HepG2 (cell line): ENCODE measurements at regions not wholly inside any gene's neighbourhood (a gene's known extent, or its start where the extent isn't known, plus 50 kb on each side); places are given as distances from the start of the nearest gene placed in this dataset.
A peak's percentile ranks its signal among the peaks of the same experiment; 100 is the strongest.

Experiments used
- ATF1 ChIP-seq: IDR thresholded peaks from 2 replicates; pipeline ENCODE4 v1.6.1; 2016; ENCODE audit warnings: mild to moderate bottlenecking, control low read depth
- HNF4A ChIP-seq: sonication (generic); formaldehyde crosslinking; IDR thresholded peaks from 2 replicates; pipeline ENCODE4 v1.4.0; 2020; ENCODE audit warnings: missing genetic modification reagents
- MTF1 ChIP-seq: sonication (generic); formaldehyde crosslinking; IDR thresholded peaks from 2 replicates; pipeline ENCODE4 v1.5.0; 2020; ENCODE audit warnings: missing genetic modification reagents
- NFKBIZ ChIP-seq: IDR thresholded peaks from 2 replicates; pipeline ENCODE4 v1.6.1; 2018; ENCODE audit warnings: missing genetic modification reagents, missing compliant biosample characterization
- SIX1 ChIP-seq: sonication (generic); formaldehyde crosslinking; IDR thresholded peaks from 2 replicates; pipeline ENCODE4 v1.4.0; 2020; ENCODE audit warnings: missing genetic modification reagents, borderline replicate concordance
- TBX2 ChIP-seq: sonication (generic); formaldehyde crosslinking; IDR thresholded peaks from 2 replicates; pipeline ENCODE4 v1.5.0; 2020; ENCODE audit warnings: missing genetic modification reagents, mild to moderate bottlenecking, borderline replicate concordance
- ZFY ChIP-seq: sonication (generic); formaldehyde crosslinking; IDR thresholded peaks from 2 replicates; pipeline ENCODE4 v1.4.0; 2020; ENCODE audit warnings: missing genetic modification reagents
- ZNF235 ChIP-seq: sonication (generic); formaldehyde crosslinking; IDR thresholded peaks from 2 replicates; pipeline ENCODE4 v1.8.1; 2023; ENCODE audit warnings: mild to moderate bottlenecking, missing genetic modification reagents, borderline replicate concordance
- ZNF292 ChIP-seq: sonication (generic); formaldehyde crosslinking; IDR thresholded peaks from 2 replicates; pipeline ENCODE4 v1.8.1; 2022; ENCODE audit warnings: mild to moderate bottlenecking, low read depth, missing genetic modification reagents, borderline replicate concordance
- ZNF563 ChIP-seq: sonication (generic); formaldehyde crosslinking; IDR thresholded peaks from 2 replicates; pipeline ENCODE4 v1.8.0; 2022; ENCODE audit warnings: mild to moderate bottlenecking, moderate library complexity, missing genetic modification reagents
- ZNF605 ChIP-seq: sonication (generic); formaldehyde crosslinking; IDR thresholded peaks from 2 replicates; pipeline ENCODE4 v1.8.0; 2022; ENCODE audit warnings: mild to moderate bottlenecking, missing genetic modification reagents
- ZNF713 ChIP-seq: sonication (generic); formaldehyde crosslinking; IDR thresholded peaks from 2 replicates; pipeline ENCODE4 v1.4.0; 2020; ENCODE audit warnings: mild to moderate bottlenecking, missing genetic modification reagents
- ZNF777 ChIP-seq: sonication (generic); formaldehyde crosslinking; IDR thresholded peaks from 2 replicates; pipeline ENCODE4 v1.4.0; 2020; ENCODE audit warnings: missing genetic modification reagents
- TF ChIP-seq, protein P1 (sequence below), 2 experiments: sonication (generic) in 1 of 2; formaldehyde crosslinking in 1 of 2; IDR thresholded peaks; 2 replicates each; pipeline versions ENCODE4 v1.4.0 to v1.6.1; 2016 to 2020; ENCODE audit warnings: borderline replicate concordance in 1 of 2, low read depth in 1 of 2, mild to moderate bottlenecking in 1 of 2, missing genetic modification reagents in 1 of 2
- TF ChIP-seq, protein P2 (sequence below): sonication (generic); formaldehyde crosslinking; IDR thresholded peaks from 2 replicates; pipeline ENCODE4 v1.4.0; 2020; ENCODE audit warnings: mild to moderate bottlenecking, missing genetic modification reagents, borderline replicate concordance
- TF ChIP-seq, protein P3 (sequence below): sonication (generic); formaldehyde crosslinking; IDR thresholded peaks from 2 replicates; pipeline ENCODE4 v1.5.1; 2020; ENCODE audit warnings: mild to moderate bottlenecking, missing genetic modification reagents, moderate library complexity
- TF ChIP-seq, protein P4 (sequence below): sonication (generic); formaldehyde crosslinking; IDR thresholded peaks from 2 replicates; pipeline ENCODE4 v1.8.0; 2022; ENCODE audit warnings: missing genetic modification reagents, mild to moderate bottlenecking, borderline replicate concordance
- TF ChIP-seq, protein P5 (sequence below): sonication (generic); formaldehyde crosslinking; IDR thresholded peaks from 2 replicates; pipeline ENCODE4 v1.8.1; 2023; ENCODE audit warnings: mild to moderate bottlenecking, missing genetic modification reagents

DNA sequence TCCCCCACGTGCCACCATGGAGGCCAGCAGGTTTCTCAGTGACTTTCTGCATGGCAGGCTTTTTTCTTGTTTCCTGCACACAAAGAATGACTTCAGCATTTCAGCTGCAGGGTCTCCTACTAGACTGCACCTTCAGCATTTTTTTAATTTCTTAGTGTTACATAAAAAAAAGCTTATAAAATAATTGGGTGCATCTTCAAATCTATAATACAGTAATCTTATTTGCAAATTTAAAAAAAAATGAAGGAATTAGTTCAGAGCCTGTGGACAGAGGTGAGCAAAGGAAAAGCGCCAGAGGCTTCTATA, 57.6 kb downstream of the FAM50B start (continued):
- TF ChIP-seq, protein P1, sequence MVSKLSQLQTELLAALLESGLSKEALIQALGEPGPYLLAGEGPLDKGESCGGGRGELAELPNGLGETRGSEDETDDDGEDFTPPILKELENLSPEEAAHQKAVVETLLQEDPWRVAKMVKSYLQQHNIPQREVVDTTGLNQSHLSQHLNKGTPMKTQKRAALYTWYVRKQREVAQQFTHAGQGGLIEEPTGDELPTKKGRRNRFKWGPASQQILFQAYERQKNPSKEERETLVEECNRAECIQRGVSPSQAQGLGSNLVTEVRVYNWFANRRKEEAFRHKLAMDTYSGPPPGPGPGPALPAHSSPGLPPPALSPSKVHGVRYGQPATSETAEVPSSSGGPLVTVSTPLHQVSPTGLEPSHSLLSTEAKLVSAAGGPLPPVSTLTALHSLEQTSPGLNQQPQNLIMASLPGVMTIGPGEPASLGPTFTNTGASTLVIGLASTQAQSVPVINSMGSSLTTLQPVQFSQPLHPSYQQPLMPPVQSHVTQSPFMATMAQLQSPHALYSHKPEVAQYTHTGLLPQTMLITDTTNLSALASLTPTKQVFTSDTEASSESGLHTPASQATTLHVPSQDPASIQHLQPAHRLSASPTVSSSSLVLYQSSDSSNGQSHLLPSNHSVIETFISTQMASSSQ (IDR thresholded peaks at IDR 0.05; ENCODE audit: low read depth) = no peak
- TF ChIP-seq, protein P1 (CRISPR knock-in tag; IDR thresholded peaks at IDR 0.05; ENCODE audit: borderline replicate concordance) = no peak
- TF ChIP-seq SIX1 (CRISPR knock-in tag) (no peak), NFKBIZ (peak; percentile 1; the same call in 1 of the 2 replicates), ZNF605 (CRISPR knock-in tag) (no peak), MTF1 (0 out of 2 replicates have a peak, but pooled peaks have one; percentile 17), ZNF235 (CRISPR knock-in tag) (peak; percentile 67; the same call in 1 of the 2 replicates), ATF1 (CRISPR knock-in tag) (no peak), ZFY (CRISPR knock-in tag) (no peak), ZNF777 (CRISPR knock-in tag) (no peak), ZNF292 (CRISPR knock-in tag) (0 out of 2 replicates have a peak, but pooled peaks have one; percentile 11), ZNF563 (CRISPR knock-in tag) (no peak), TBX2 (CRISPR knock-in tag) (0 out of 2 replicates have a peak, but pooled peaks have one; percentile 2), HNF4A (CRISPR knock-in tag) (no peak), ZNF713 (CRISPR knock-in tag) (0 out of 2 replicates have a peak, but pooled peaks have one; percentile 80)
- TF ChIP-seq, protein P2, sequence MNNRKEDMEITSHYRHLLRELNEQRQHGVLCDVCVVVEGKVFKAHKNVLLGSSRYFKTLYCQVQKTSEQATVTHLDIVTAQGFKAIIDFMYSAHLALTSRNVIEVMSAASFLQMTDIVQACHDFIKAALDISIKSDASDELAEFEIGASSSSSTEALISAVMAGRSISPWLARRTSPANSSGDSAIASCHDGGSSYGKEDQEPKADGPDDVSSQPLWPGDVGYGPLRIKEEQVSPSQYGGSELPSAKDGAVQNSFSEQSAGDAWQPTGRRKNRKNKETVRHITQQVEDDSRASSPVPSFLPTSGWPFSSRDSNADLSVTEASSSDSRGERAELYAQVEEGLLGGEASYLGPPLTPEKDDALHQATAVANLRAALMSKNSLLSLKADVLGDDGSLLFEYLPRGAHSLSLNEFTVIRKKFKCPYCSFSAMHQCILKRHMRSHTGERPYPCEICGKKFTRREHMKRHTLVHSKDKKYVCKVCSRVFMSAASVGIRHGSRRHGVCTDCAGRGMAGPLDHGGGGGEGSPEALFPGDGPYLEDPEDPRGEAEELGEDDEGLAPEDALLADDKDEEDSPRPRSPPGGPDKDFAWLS (CRISPR knock-in tag) = peak; percentile 2; the same call in 1 of the 2 replicates
- TF ChIP-seq, protein P3, sequence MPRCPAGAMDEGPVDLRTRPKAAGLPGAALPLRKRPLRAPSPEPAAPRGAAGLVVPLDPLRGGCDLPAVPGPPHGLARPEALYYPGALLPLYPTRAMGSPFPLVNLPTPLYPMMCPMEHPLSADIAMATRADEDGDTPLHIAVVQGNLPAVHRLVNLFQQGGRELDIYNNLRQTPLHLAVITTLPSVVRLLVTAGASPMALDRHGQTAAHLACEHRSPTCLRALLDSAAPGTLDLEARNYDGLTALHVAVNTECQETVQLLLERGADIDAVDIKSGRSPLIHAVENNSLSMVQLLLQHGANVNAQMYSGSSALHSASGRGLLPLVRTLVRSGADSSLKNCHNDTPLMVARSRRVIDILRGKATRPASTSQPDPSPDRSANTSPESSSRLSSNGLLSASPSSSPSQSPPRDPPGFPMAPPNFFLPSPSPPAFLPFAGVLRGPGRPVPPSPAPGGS = no peak
- TF ChIP-seq, protein P4, sequence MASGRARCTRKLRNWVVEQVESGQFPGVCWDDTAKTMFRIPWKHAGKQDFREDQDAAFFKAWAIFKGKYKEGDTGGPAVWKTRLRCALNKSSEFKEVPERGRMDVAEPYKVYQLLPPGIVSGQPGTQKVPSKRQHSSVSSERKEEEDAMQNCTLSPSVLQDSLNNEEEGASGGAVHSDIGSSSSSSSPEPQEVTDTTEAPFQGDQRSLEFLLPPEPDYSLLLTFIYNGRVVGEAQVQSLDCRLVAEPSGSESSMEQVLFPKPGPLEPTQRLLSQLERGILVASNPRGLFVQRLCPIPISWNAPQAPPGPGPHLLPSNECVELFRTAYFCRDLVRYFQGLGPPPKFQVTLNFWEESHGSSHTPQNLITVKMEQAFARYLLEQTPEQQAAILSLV (CRISPR knock-in tag) = no peak; the same call in 1 of the 2 replicates
- TF ChIP-seq, protein P5, sequence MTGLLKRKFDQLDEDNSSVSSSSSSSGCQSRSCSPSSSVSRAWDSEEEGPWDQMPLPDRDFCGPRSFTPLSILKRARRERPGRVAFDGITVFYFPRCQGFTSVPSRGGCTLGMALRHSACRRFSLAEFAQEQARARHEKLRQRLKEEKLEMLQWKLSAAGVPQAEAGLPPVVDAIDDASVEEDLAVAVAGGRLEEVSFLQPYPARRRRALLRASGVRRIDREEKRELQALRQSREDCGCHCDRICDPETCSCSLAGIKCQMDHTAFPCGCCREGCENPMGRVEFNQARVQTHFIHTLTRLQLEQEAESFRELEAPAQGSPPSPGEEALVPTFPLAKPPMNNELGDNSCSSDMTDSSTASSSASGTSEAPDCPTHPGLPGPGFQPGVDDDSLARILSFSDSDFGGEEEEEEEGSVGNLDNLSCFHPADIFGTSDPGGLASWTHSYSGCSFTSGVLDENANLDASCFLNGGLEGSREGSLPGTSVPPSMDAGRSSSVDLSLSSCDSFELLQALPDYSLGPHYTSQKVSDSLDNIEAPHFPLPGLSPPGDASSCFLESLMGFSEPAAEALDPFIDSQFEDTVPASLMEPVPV (CRISPR knock-in tag) = no peak
